ENCODE measurements at regions not wholly inside any gene's neighbourhood (a gene's known extent, or its start where the extent isn't known, plus 50 kb on each side); places are given as distances from the start of the nearest gene placed in this dataset.
"Not testable (repeated sequence)": the region's sequence is repeated elsewhere in the genome, so short reads cannot be mapped to it uniquely, and the experiment has no call there.

GRCh38 chr5:100017520-100018262 is 517.5 kb upstream of the FAM174A start:
- no peak for DNase-seq

- DNase-seq = not testable (repeated sequence)
Observed at GRCh38 chr5:100013305-100013704, 521.9 kb upstream of the FAM174A start.

GRCh38 chr5:100011160-100011559 is 524.0 kb upstream of the FAM174A start:
- not testable (repeated sequence) for DNase-seq

DNA sequence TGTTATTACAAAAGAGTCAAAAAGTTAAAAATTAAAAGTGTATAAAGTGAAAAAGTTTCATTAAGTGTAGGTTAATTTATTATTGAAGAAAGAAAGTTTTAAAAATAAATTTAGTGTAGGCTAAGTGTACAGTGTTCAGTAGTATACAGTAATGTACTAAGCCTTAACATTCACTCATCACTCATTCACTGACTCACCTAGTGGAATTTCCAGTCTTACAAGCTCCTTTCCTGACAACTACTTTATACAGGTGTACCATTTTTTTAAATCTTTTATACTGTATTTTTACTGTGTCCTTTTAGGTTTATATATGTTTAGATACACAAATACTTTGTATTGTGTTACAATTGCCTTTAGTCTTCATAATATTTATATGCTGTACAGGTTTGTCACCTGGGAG is 530.2 kb upstream of the FAM174A start:
- no peak for DNase-seq

DNA sequence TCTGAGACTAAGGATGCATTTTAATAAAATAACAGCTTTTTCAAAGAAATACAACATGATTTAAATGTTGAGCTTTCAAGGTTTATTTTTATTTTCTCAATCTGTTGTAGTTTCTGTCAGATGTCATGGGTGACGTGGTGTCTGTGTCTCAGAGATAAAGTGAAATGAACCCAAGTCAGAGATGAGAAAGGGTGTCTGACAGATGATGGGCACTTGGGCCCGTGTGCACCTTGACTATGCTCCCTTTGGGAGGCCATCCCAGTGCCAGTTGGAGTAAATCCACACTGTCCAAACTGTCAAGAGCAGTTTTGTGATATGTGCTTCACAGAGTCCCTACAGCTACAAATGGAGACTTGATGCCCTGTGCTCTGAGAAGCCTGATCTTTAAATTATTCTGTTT is 536.9 kb upstream of the FAM174A start:
- no peak for DNase-seq

GRCh38 chr5:99995407-99995806 is 539.8 kb upstream of the FAM174A start:
- DNase-seq = no peak

- DNase-seq = no peak
Observed at GRCh38 chr5:99973779-99974178, 561.4 kb upstream of the FAM174A start.

- no peak for DNase-seq
Observed at GRCh38 chr5:99955962-99956361, 579.2 kb upstream of the FAM174A start.

DNA sequence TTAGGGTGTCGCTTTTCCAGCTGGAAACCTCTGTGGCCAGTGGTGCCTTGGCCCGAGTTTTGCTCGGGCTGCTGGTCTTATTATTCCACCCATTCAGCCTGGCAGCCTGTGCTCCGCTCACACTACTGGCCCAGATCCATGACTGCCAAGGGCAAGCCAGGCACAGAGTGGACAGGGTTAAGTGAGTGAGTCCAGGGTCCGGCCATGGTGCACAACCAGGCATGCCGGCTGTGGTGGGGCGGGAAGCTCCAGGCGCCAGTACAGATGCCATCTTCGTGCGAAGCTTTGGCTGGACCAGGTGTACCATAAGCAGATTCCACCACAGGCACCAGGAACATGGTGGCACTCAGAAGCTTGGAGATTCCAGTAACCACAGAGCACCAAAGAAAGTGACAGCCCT is 580.2 kb upstream of the FAM174A start:
- no peak for DNase-seq

- DNase-seq = no peak
Observed at GRCh38 chr5:99949969-99950524, 585.1 kb upstream of the FAM174A start.

DNA sequence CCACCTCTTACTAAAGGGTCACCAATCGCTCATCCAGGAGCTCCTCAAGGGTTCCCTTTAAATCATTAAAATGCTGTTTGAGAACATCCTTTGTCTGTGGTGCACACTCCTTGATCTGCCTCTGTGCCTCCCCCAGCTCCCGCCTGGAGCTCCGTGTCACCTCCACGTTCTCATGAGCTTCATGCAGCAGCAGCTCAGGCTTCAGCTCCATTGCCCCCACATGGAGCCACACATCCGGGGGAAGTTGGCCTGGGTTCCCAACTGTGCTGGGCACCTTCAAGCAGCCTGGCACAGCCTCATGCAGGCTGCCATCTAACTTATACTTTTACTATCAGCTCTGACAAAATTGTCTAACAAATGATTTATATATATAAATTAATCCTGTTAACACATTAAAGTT is 585.8 kb upstream of the FAM174A start:
- no peak for DNase-seq

GRCh38 chr5:99948850-99949249 is 586.3 kb upstream of the FAM174A start:
- no peak for DNase-seq

DNA sequence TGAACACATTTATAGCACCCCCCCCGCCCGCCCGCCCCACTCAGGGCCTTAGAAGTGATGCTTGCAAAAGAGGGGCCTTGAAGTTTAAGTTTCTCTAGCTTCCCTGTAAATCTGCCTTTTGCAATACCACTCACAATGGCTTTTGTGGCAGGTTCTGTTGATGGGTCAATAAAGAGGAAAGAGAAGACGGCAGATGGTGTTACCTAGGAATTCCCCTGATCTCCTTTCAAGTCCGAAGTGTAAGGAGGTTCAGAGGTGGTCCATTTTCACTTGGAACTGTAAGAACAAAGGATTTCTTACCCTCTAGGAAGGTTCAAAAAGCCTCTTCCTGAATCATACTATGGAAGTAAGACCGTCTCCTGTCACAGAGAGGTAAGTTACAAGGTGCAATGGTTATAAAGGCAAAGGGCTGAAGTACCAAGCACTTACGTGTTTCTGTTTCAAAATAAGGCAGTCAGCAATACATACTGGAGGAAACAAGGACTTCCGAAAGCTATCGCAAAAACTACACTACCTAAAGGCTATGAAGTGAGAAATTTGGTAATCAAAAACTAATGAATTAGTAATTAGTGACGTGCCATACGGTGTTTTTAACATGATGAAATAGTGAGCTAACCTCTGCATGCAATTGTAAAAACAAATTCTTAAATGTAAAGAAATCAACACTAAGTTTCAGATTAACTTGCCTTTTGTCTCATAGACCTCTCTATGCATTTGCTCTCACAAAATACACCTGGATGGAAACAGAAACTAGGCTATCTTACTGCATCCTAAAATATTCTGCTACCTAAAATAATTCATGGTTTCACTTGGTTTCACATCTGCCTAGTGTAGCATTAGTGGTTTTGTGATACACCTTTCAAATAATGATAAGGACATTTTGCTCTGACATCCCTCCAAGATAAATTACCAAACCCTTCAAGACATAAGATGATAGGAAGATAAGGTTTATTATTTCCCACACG is 589.4 kb upstream of the FAM174A start:
- no peak for DNase-seq

DNA sequence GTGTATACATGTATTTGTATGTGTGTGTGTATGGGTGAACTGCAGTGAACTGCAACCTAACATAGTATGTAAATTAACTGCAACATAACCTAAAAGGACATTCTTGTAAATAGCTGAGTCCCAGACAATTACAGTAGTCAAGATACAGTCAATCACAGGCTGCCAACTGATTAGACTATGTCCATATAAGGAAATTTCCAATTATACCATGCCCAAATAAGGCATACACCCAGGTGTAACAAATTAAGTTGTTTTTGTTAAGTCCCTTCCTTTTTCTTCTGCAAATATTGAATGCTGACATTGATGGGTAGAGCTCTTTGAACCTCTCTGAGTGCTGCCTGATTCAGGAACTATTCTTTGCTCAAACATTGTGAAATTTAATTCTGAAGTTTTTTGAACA is 594.6 kb upstream of the FAM174A start:
- no peak for DNase-seq

DNA sequence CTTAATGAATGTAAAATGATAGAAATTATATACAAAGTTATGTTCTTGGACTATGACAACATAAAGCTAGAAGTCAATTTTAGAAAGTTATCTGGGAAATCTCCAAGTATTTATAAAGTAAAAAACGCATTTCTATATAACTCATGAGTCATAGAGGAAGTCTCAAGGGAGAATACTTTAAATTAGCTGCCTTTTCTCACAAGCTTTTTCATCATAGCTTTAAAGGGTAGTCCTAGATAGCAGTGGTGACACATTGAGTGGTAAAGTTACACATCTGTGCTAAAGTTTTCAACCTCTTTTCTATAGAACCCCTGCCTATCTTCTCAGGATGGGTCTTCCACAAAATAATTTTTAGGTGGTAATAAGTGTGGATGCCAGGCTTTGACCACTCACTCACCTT is 598.3 kb upstream of the FAM174A start:
- no peak for DNase-seq

DNA sequence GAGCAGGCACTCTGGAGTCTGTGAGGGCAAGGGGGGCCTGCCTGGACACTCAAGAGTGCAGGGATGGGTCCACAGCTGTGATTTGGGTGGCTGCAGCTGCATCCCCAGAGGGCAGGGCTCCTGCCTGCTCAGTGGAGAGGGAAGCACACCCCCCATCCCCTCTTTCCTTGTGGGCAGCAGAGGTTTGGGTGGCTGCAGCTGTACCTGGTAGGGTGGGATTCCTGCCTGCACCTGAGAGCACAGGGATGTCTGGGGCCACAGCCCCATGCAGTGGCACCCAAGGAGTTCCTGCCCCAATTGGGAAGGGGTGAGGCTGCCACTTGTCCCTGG is 605.4 kb upstream of the FAM174A start:
- no peak for DNase-seq

DNA sequence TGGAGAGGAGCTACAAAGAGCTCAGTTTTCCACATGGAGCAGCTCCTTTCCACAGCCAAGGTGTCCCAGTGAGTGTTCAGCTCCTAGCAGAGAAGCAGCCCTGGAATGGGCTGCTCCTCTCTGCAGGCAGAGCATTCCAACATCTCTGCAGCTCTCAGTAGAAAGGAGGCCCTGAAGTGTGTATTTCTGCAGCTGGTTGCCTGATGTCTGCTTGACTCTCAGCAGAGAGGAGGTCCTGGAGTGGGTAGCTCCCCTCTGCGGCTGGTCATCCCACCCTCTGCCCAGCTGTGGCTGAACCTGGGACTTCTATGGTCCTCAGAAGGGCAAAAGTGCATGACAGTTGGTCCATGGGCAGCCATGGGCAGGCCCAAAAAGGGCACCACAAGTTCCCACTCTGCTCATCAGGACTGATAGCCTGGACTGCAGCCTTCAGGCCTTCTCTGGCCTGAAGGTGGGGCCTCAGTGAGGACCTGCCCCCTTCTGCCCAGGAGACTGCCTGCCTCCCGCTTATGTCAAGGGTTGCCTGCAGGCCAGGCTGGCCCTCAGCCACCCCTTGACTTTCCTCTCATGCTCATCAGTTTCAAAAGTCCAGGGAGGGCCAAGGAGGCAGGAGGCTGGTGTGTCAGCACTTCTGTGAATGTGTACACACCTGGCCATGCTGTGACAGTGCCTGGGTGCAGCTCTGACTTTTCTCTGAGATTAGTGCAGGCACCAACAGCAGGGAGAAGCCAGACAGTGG is 605.9 kb upstream of the FAM174A start:
- DNase-seq = no peak

DNA sequence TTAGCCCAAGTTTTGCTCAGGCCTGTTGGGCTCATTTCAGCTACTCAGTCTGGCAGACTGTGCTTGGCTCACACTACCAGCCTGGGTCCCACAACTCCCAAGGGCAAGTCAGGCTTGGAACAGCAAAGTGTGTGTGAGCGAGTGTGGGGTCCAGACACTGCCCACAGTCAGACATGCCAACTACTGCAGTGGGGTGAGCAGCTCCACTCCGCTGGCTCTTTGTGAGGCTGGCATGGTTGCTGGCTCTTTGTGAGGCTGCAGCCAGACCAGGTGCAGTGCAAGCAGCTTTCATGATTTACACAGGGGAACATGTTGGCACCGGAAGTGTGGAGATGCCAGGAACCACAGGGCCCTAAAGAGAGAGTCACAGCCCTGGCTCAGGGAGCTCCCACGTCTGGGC is 606.7 kb upstream of the FAM174A start:
- DNase-seq = no peak

GRCh38 chr5:99926463-99926862 is 608.7 kb upstream of the FAM174A start:
- no peak for DNase-seq

- DNase-seq = no peak
Observed at GRCh38 chr5:99922386-99922785, 612.8 kb upstream of the FAM174A start.

DNA sequence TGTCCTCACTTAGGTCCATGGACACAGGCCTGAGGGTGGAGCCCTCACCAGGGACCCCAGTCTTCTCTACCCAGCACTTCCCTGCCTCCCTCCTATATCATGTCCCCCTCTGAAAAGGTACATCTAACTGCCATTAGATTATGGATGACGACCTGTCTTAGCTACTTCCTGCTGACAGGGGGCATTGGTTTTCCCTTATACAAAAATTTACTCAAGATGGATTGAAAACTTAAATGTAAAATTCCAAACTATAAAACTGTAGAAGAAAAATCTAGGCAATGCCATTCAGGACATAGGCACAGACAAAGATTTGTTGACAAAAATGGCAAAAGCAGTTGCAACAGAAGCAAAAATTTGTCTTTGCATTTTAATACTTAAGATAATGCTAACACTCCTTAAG is 623.2 kb upstream of the FAM174A start:
- no peak for DNase-seq

DNA sequence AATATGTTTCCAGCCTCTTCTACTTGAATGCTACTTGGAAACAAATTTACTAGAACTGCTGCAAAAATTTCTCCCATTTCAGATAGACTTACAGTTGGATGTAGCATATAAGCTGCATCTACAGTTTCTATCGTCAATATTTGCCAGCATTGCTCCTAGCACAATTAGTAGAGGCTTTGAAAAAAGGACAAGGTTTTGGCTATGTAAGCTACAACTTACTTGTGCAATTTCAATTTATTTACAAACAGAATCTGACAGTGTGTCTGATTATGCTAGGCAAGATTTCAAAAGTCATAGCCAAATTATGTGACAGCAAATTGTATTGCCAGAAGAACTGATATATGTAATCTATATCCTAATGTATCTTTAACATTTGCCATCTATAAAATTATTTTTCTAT is 628.4 kb upstream of the FAM174A start:
- DNase-seq = peak; percentile 17 to 42
